ENCODE measurements at regions not wholly inside any gene's neighbourhood (a gene's known extent, or its start where the extent isn't known, plus 50 kb on each side); places are given as distances from the start of the nearest gene placed in this dataset.

- no peak overlapping the region for H3K4me2 ChIP-seq (ENCODE audit: low read length)
These were observed 209.4 kb upstream of the NCAM1 start for GRCh38 chr11:112751772-112752171.

More at GRCh38 chr11:112751772-112752171, 209.4 kb upstream of the NCAM1 start:
- Histone ChIP-seq H3K9me3 (ENCODE audit: control insufficient read depth in 1 of 2, insufficient read depth in 1 of 2, low read depth in 1 of 2, low read length in 2 of 2) (no peaks in the 10 kb centered on the region), H3K79me2 (ENCODE audit: insufficient read depth, low read length) (no peaks in the 10 kb centered on the region), H4K20me1 (ENCODE audit: insufficient read depth) (no peaks in the 10 kb centered on the region), H3K27me3 (ENCODE audit: insufficient read depth, low read length) (peaks cover 67% of the 10 kb centered on the region), H3K4me1 (ENCODE audit: control insufficient read depth in 1 of 2, insufficient read depth in 2 of 2, low read length in 2 of 2) (no peaks in the 10 kb centered on the region), H3K9me2 (ENCODE audit: insufficient read depth) (no peaks in the 10 kb centered on the region), H3K4me3 (replicated peaks in 1 of 2; ENCODE audit: low read depth in 1 of 2, low read length in 2 of 2) (no peak overlapping the region), H3K36me3 (ENCODE audit: control insufficient read depth in 1 of 2, insufficient read depth in 2 of 2, low read length in 2 of 2) (no peaks in the 10 kb centered on the region), H2AFZ (ENCODE audit: low read depth, low read length, poor library complexity, severe bottlenecking) (no peak overlapping the region), H3K27ac (ENCODE audit: low read depth, low read length) (no peak overlapping the region), H3K9ac (ENCODE audit: low read length) (no peak overlapping the region)
- no peak for TF ChIP-seq EZH2 (IDR thresholded peaks at IDR 0.05)
- no peak for TF ChIP-seq POLR2A (IDR thresholded peaks at IDR 0.05; ENCODE audit: borderline replicate concordance, extremely low read depth, insufficient read depth, insufficient read length)
- TF ChIP-seq, protein P1, sequence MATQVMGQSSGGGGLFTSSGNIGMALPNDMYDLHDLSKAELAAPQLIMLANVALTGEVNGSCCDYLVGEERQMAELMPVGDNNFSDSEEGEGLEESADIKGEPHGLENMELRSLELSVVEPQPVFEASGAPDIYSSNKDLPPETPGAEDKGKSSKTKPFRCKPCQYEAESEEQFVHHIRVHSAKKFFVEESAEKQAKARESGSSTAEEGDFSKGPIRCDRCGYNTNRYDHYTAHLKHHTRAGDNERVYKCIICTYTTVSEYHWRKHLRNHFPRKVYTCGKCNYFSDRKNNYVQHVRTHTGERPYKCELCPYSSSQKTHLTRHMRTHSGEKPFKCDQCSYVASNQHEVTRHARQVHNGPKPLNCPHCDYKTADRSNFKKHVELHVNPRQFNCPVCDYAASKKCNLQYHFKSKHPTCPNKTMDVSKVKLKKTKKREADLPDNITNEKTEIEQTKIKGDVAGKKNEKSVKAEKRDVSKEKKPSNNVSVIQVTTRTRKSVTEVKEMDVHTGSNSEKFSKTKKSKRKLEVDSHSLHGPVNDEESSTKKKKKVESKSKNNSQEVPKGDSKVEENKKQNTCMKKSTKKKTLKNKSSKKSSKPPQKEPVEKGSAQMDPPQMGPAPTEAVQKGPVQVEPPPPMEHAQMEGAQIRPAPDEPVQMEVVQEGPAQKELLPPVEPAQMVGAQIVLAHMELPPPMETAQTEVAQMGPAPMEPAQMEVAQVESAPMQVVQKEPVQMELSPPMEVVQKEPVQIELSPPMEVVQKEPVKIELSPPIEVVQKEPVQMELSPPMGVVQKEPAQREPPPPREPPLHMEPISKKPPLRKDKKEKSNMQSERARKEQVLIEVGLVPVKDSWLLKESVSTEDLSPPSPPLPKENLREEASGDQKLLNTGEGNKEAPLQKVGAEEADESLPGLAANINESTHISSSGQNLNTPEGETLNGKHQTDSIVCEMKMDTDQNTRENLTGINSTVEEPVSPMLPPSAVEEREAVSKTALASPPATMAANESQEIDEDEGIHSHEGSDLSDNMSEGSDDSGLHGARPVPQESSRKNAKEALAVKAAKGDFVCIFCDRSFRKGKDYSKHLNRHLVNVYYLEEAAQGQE (IDR thresholded peaks at IDR 0.05; ENCODE audit: low read depth), result no peak
- no peak for TF ChIP-seq FOSL1 (IDR thresholded peaks at IDR 0.05; ENCODE audit: low read depth)
- TF ChIP-seq ZBTB33 (IDR thresholded peaks at IDR 0.05; ENCODE audit: extremely low read depth, insufficient replicate concordance, low read length), result no peak
- no peak for TF ChIP-seq EZH2phosphoT487 (IDR thresholded peaks at IDR 0.05; ENCODE audit: borderline replicate concordance)
- no peak for TF ChIP-seq YY1 (IDR thresholded peaks at IDR 0.05; ENCODE audit: extremely low read depth, insufficient replicate concordance, low read depth, low read length)
- BruUV-seq (replicated peaks), result no TSS peak
- POLR2A ChIA-PET, result no interaction called here
- RAD21 ChIA-PET (ENCODE audit: low non-redundant PET in 1 of 2, low total read pairs in 2 of 2, uncharacterized antibody in 2 of 2, unreplicated experiment in 2 of 2), result no interaction called here
- intact Hi-C loops (cut with micrococcal nuclease), result no loop called here
- ATAC-seq (no peak), DNase-seq (ENCODE audit: low read depth, low spot score) (no peak)
- CTCF ChIA-PET, result no interaction called here

Data from HCT116 (cell line).